Lung (tissue), 11 donors: ENCODE measurements at regions not wholly inside any gene's neighbourhood (a gene's known extent, or its start where the extent isn't known, plus 50 kb on each side); places are given as distances from the start of the nearest gene placed in this dataset.

Experiments used
- ATAC-seq: fragments of 200-7000 bp; cut with Tn5 transposase; one replicate; pipeline ENCODE4 v1.9.1; 2020; ENCODE audit warnings: moderate number of reproducible peaks; ENCODE audit not compliant: insufficient read depth, low FRiP score
- DNase-seq, 3 donors: peaks; one replicate each; pipeline ENCODE4 v3.0.0-alpha.2; 2013 to 2017
- H3K27ac ChIP-seq, 2 donors: one replicate each; pipeline ENCODE4 v1.5.1; 2013; ENCODE audit warnings: mild to moderate bottlenecking in 2 of 2, moderate library complexity in 2 of 2, control low read depth in 1 of 2, inconsistent platforms in 1 of 2, low read depth in 1 of 2, low read length in 1 of 2
- H3K27me3 ChIP-seq, 3 donors: one replicate each; pipeline ENCODE4 v1.5.1; 2013; ENCODE audit warnings: low read length in 2 of 3; ENCODE audit not compliant: control insufficient read depth in 3 of 3, insufficient read depth in 3 of 3
- H3K36me3 ChIP-seq, 4 donors: one replicate each; pipeline ENCODE4 v1.5.1; 2013; ENCODE audit warnings: low read length in 4 of 4, mild to moderate bottlenecking in 1 of 4, moderate library complexity in 1 of 4; ENCODE audit not compliant: control insufficient read depth in 4 of 4, insufficient read depth in 4 of 4
- H3K4me1 ChIP-seq, 5 donors: one replicate each; pipeline ENCODE4 v1.5.1; 2013; ENCODE audit warnings: low read length in 5 of 5, mild to moderate bottlenecking in 2 of 5, moderate library complexity in 1 of 5; ENCODE audit not compliant: control insufficient read depth in 5 of 5, insufficient read depth in 5 of 5
- H3K4me3 ChIP-seq: one replicate; pipeline ENCODE4 v1.5.1; 2013; ENCODE audit warnings: mild to moderate bottlenecking, control low read depth, moderate library complexity
- H3K9ac ChIP-seq, 2 donors: one replicate each; pipeline ENCODE4 v1.5.1; 2013; ENCODE audit warnings: low read length in 2 of 2, control low read depth in 1 of 2; ENCODE audit not compliant: insufficient read depth in 1 of 2
- H3K9me3 ChIP-seq, 4 donors: one replicate each; pipeline ENCODE4 v1.5.1; 2013; ENCODE audit warnings: low read length in 3 of 4, mild to moderate bottlenecking in 1 of 4, moderate library complexity in 1 of 4; ENCODE audit not compliant: control insufficient read depth in 4 of 4, insufficient read depth in 3 of 4
- CTCF ChIP-seq: IDR thresholded peaks from 2 replicates; pipeline ENCODE4 v1.5.1; 2012; ENCODE audit warnings: mild to moderate bottlenecking; ENCODE audit errors: control extremely low read depth, extremely low read depth
- WGBS, 2 donors: extraction: QIAGEN DNeasy Blood & Tissue Kit; methylation state at CpG; one replicate each; pipeline ENCODE4 v1.1.7; 2013; 5-methylcytosine and 5-hydroxymethylcytosine counted together
- donor health status: control.
- donor health status: control.
- donor health status: Bipolar disorder and iron deficiency.
- donor health status: healthy.
- donor health status: DM: yes; HTN: yes; CAD: no.

- peaks cover 0 to 3% (median 0%) of the 10 kb centered on the region in 4 donors for H3K9me3 ChIP-seq
- no peak overlapping the region for H3K9ac ChIP-seq
- no peak for DNase-seq
- H3K4me1 ChIP-seq = no peaks in the 10 kb centered on the region
- no peaks in the 10 kb centered on the region for H3K27me3 ChIP-seq
- no peak overlapping the region for H3K4me3 ChIP-seq
- 76 to 81% methylated on average over 2 of the region's 2 CpGs for WGBS, 2 donors
- no peak overlapping the region for H3K27ac ChIP-seq
- no peak for TF ChIP-seq CTCF
- ATAC-seq = no peak
- H3K36me3 ChIP-seq = no peaks in the 10 kb centered on the region
Observed at GRCh38 chr13:62207388-62207787, 791.7 kb upstream of the PCDH20 start.

- DNase-seq (no peak), ATAC-seq (no peak)
- H3K36me3 ChIP-seq = no peaks in the 10 kb centered on the region
- no peaks in the 10 kb centered on the region for H3K4me1 ChIP-seq
- no peak overlapping the region for H3K9ac ChIP-seq
- no peak overlapping the region for H3K27ac ChIP-seq
- no peak overlapping the region for H3K4me3 ChIP-seq
- TF ChIP-seq CTCF = no peak
- H3K9me3 ChIP-seq = no peaks in the 10 kb centered on the region
- H3K27me3 ChIP-seq = no peaks in the 10 kb centered on the region
Observed at GRCh38 chr13:62206165-62206564, 790.5 kb upstream of the PCDH20 start.

GRCh38 chr13:62205273-62205672 lies 789.6 kb upstream of the PCDH20 start:
- Histone ChIP-seq H3K27ac (no peak overlapping the region), H3K4me3 (no peak overlapping the region), H3K27me3 (no peaks in the 10 kb centered on the region), H3K9ac (no peak overlapping the region), H3K36me3 (no peaks in the 10 kb centered on the region), H3K4me1 (no peaks in the 10 kb centered on the region), H3K9me3 (no peaks in the 10 kb centered on the region)
- ATAC-seq (no peak), DNase-seq (no peak)
- WGBS, 2 donors = 60 to 77% methylated on average over 3 of the region's 3 CpGs
- TF ChIP-seq CTCF = no peak

- Histone ChIP-seq H3K36me3 (no peaks in the 10 kb centered on the region), H3K4me1 (no peaks in the 10 kb centered on the region), H3K9me3 (no peaks in the 10 kb centered on the region), H3K27ac (no peak overlapping the region), H3K9ac (no peak overlapping the region), H3K4me3 (no peak overlapping the region), H3K27me3 (no peaks in the 10 kb centered on the region)
- 76 to 87% methylated on average over 3 of the region's 3 CpGs for WGBS, 2 donors
- no peak for TF ChIP-seq CTCF
- ATAC-seq (no peak), DNase-seq (no peak)
Observed at GRCh38 chr13:62194371-62194770, 778.7 kb upstream of the PCDH20 start.
